Lung (tissue), 11 donors: ENCODE measurements at regions not wholly inside any gene's neighbourhood (a gene's known extent, or its start where the extent isn't known, plus 50 kb on each side); places are given as distances from the start of the nearest gene placed in this dataset.

Source experiments
- ATAC-seq: fragments of 200-7000 bp; cut with Tn5 transposase; one replicate; pipeline ENCODE4 v1.9.1; 2020; ENCODE audit warnings: moderate number of reproducible peaks; ENCODE audit not compliant: insufficient read depth, low FRiP score
- DNase-seq, 3 donors: peaks; one replicate each; pipeline ENCODE4 v3.0.0-alpha.2; 2013 to 2017
- H3K27ac ChIP-seq, 2 donors: one replicate each; pipeline ENCODE4 v1.5.1; 2013; ENCODE audit warnings: mild to moderate bottlenecking in 2 of 2, moderate library complexity in 2 of 2, control low read depth in 1 of 2, inconsistent platforms in 1 of 2, low read depth in 1 of 2, low read length in 1 of 2
- H3K27me3 ChIP-seq, 3 donors: one replicate each; pipeline ENCODE4 v1.5.1; 2013; ENCODE audit warnings: low read length in 2 of 3; ENCODE audit not compliant: control insufficient read depth in 3 of 3, insufficient read depth in 3 of 3
- H3K36me3 ChIP-seq, 4 donors: one replicate each; pipeline ENCODE4 v1.5.1; 2013; ENCODE audit warnings: low read length in 4 of 4, mild to moderate bottlenecking in 1 of 4, moderate library complexity in 1 of 4; ENCODE audit not compliant: control insufficient read depth in 4 of 4, insufficient read depth in 4 of 4
- H3K4me1 ChIP-seq, 5 donors: one replicate each; pipeline ENCODE4 v1.5.1; 2013; ENCODE audit warnings: low read length in 5 of 5, mild to moderate bottlenecking in 2 of 5, moderate library complexity in 1 of 5; ENCODE audit not compliant: control insufficient read depth in 5 of 5, insufficient read depth in 5 of 5
- H3K4me3 ChIP-seq: one replicate; pipeline ENCODE4 v1.5.1; 2013; ENCODE audit warnings: mild to moderate bottlenecking, control low read depth, moderate library complexity
- H3K9ac ChIP-seq, 2 donors: one replicate each; pipeline ENCODE4 v1.5.1; 2013; ENCODE audit warnings: low read length in 2 of 2, control low read depth in 1 of 2; ENCODE audit not compliant: insufficient read depth in 1 of 2
- H3K9me3 ChIP-seq, 4 donors: one replicate each; pipeline ENCODE4 v1.5.1; 2013; ENCODE audit warnings: low read length in 3 of 4, mild to moderate bottlenecking in 1 of 4, moderate library complexity in 1 of 4; ENCODE audit not compliant: control insufficient read depth in 4 of 4, insufficient read depth in 3 of 4
- WGBS, 2 donors: extraction: QIAGEN DNeasy Blood & Tissue Kit; methylation state at CpG; one replicate each; pipeline ENCODE4 v1.1.7; 2013; 5-methylcytosine and 5-hydroxymethylcytosine counted together
- TF ChIP-seq, protein P1 (sequence below): IDR thresholded peaks from 2 replicates; pipeline ENCODE4 v1.5.1; 2012; ENCODE audit warnings: mild to moderate bottlenecking; ENCODE audit errors: control extremely low read depth, extremely low read depth
- donor health status: control.
- donor health status: control.
- donor health status: Bipolar disorder and iron deficiency.
- donor health status: healthy.
- donor health status: DM: yes; HTN: yes; CAD: no.

DNA sequence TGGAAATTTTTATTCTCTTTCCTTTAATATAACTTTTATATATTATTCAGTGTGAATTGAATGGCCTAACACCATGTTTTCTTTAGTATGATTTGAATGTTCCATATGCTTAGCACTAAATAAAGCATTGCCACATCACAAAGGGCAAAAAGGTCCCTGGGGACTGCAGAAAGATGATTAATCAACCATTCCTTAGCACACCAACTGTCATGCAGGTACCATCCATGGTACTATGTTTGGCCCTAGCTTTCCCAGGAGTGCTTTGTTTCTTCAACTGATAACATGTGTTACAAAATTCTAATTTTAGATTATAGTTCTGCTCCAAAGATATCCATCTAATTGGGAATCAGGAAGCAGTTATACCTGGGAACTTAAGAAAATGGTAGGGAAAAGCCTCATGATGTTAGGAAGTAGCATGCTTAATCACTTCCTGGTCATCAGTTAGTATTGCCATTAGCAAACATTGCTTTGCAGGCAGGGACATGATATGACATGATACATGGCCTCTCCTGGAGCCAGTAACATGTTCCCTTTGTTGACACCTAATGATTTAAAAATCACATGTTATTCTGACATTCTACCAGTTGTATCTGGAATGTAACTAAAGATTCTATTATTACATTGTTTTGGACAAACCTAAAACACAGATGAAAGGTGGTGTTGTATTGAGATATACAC lies 712.6 kb upstream of the GBE1 start:
- DNase-seq (no peak), ATAC-seq (no peak)
- no peaks in the 10 kb centered on the region for H3K27me3 ChIP-seq
- H3K9me3 ChIP-seq: peaks cover 0 to 2% (median 0%) of the 10 kb centered on the region in 4 donors
- H3K27ac ChIP-seq: no peak overlapping the region
- H3K36me3 ChIP-seq: no peaks in the 10 kb centered on the region
- H3K4me1 ChIP-seq: no peaks in the 10 kb centered on the region
- H3K9ac ChIP-seq: no peak overlapping the region
- no peak overlapping the region for H3K4me3 ChIP-seq
- TF ChIP-seq, protein P1, sequence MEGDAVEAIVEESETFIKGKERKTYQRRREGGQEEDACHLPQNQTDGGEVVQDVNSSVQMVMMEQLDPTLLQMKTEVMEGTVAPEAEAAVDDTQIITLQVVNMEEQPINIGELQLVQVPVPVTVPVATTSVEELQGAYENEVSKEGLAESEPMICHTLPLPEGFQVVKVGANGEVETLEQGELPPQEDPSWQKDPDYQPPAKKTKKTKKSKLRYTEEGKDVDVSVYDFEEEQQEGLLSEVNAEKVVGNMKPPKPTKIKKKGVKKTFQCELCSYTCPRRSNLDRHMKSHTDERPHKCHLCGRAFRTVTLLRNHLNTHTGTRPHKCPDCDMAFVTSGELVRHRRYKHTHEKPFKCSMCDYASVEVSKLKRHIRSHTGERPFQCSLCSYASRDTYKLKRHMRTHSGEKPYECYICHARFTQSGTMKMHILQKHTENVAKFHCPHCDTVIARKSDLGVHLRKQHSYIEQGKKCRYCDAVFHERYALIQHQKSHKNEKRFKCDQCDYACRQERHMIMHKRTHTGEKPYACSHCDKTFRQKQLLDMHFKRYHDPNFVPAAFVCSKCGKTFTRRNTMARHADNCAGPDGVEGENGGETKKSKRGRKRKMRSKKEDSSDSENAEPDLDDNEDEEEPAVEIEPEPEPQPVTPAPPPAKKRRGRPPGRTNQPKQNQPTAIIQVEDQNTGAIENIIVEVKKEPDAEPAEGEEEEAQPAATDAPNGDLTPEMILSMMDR: no peak

DNA sequence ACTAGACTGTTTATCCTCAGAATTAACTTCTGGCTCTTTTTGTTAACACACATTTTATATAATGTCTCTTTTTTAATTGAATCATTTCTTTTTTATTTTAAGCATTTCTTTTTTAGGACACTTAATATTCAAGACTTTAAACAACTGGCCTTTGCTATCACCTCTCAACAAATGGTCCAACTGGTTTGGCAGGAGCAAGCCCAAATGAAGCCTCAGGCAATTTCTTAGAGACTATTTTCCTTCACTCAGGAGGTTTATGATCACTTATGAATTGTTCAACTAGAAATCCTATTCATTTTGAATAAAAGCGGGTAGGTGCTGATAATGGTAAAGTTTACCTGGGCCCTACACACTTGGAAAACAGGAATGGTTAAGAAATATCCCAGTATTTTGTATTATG lies 705.6 kb upstream of the GBE1 start:
- H3K27me3 ChIP-seq: no peaks in the 10 kb centered on the region
- no peaks in the 10 kb centered on the region for H3K36me3 ChIP-seq

DNA sequence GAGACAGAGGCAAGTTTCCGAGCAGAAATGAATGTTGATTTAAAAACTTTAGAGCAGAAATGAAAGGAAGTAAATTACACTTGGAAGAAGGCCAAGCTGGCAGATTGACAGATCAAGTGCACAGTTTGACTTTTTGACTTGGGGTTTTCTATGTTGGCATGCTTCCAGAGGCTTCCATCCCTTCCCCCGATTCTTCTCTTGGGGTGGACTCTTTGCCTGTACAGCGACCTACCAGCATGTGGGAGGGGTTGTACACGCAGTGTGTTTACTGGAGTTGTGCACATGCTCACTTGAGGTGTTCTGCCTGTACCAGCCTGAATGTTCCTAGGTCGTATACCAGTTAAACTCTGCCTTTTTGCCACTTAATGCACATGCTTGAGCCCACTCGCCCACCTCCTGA lies 701.5 kb upstream of the GBE1 start:
- ATAC-seq (no peak), DNase-seq (peak; percentile 16 to 62 (median 22))
- no peak overlapping the region for H3K27ac ChIP-seq
- H3K27me3 ChIP-seq: no peaks in the 10 kb centered on the region
- no peaks in the 10 kb centered on the region for H3K36me3 ChIP-seq
- H3K9ac ChIP-seq: no peak overlapping the region
- 30 to 42% methylated on average over 6 of the region's 6 CpGs for WGBS, 2 donors
- TF ChIP-seq, protein P1: no peak
- no peaks in the 10 kb centered on the region for H3K9me3 ChIP-seq
- peaks cover 0 to 3% (median 0%) of the 10 kb centered on the region in 5 donors for H3K4me1 ChIP-seq
- H3K4me3 ChIP-seq: no peak overlapping the region

More for the DNA sequence above, 705.6 kb upstream of the GBE1 start:
- no peak overlapping the region for H3K4me3 ChIP-seq
- ATAC-seq (no peak), DNase-seq (no peak)
- 87 to 88% methylated on average over 1 of the region's 1 CpG for WGBS, 2 donors
- H3K9me3 ChIP-seq: no peaks in the 10 kb centered on the region
- peaks cover 0 to 3% (median 0%) of the 10 kb centered on the region in 5 donors for H3K4me1 ChIP-seq
- H3K27ac ChIP-seq: no peak overlapping the region
- no peak overlapping the region for H3K9ac ChIP-seq
- TF ChIP-seq, protein P1: no peak
